ENCODE measurements at regions not wholly inside any gene's neighbourhood (a gene's known extent, or its start where the extent isn't known, plus 50 kb on each side); places are given as distances from the start of the nearest gene placed in this dataset.

GRCh38 chr16:47816511-47816910 lies 339.3 kb downstream of the ABCC12 start:
- TF ChIP-seq POLR2A (IDR thresholded peaks at IDR 0.05; ENCODE audit: low read depth, low read length): no peak
- TF ChIP-seq PAX5 (IDR thresholded peaks at IDR 0.05; ENCODE audit: insufficient read depth, low read length, severe bottlenecking): no peak
